Thymus (tissue), 11 donors: ENCODE measurements at regions not wholly inside any gene's neighbourhood (a gene's known extent, or its start where the extent isn't known, plus 50 kb on each side); places are given as distances from the start of the nearest gene placed in this dataset.
"Not testable (repeated sequence)": the region's sequence is repeated elsewhere in the genome, so short reads cannot be mapped to it uniquely, and the experiment has no call there.

ENCODE experiments used
- DNase-seq, 9 donors: peaks; one replicate each; pipeline ENCODE4 v3.0.0-alpha.2; 2013; ENCODE audit warnings: low spot score in 9 of 9, low read depth in 6 of 9, missing footprints in 1 of 9
- H3K27ac ChIP-seq, 2 donors: one replicate each; pipeline ENCODE4 v1.5.1; 2013; ENCODE audit warnings: control low read depth in 1 of 2, low read depth in 1 of 2, low read length in 1 of 2, mild to moderate bottlenecking in 1 of 2, moderate library complexity in 1 of 2
- H3K27me3 ChIP-seq, 2 donors: one replicate each; pipeline ENCODE4 v1.5.1; 2013; ENCODE audit warnings: low read length in 1 of 2; ENCODE audit not compliant: control insufficient read depth in 2 of 2, insufficient read depth in 1 of 2
- H3K36me3 ChIP-seq, 2 donors: one replicate each; pipeline ENCODE4 v1.5.1; 2013; ENCODE audit warnings: low read length in 1 of 2, mild to moderate bottlenecking in 1 of 2, moderate library complexity in 1 of 2; ENCODE audit not compliant: control insufficient read depth in 2 of 2, insufficient read depth in 2 of 2
- H3K4me1 ChIP-seq, 2 donors: one replicate each; pipeline ENCODE4 v1.5.1; 2013; ENCODE audit warnings: low read length in 2 of 2; ENCODE audit not compliant: control insufficient read depth in 2 of 2, insufficient read depth in 2 of 2
- H3K4me3 ChIP-seq, 2 donors: one replicate each; pipeline ENCODE4 v1.5.1; 2013; ENCODE audit warnings: low read length in 2 of 2, control low read depth in 1 of 2, mild to moderate bottlenecking in 1 of 2
- H3K9me3 ChIP-seq, 2 donors: one replicate each; pipeline ENCODE4 v1.5.1; 2013; ENCODE audit warnings: low read length in 1 of 2, mild to moderate bottlenecking in 1 of 2; ENCODE audit not compliant: control insufficient read depth in 2 of 2, insufficient read depth in 1 of 2
- WGBS: extraction: QIAGEN DNeasy Blood & Tissue Kit; methylation state at CpG from one replicate; pipeline ENCODE4 v1.1.7; 2013; 5-methylcytosine and 5-hydroxymethylcytosine counted together
- donor health status: healthy.

DNA sequence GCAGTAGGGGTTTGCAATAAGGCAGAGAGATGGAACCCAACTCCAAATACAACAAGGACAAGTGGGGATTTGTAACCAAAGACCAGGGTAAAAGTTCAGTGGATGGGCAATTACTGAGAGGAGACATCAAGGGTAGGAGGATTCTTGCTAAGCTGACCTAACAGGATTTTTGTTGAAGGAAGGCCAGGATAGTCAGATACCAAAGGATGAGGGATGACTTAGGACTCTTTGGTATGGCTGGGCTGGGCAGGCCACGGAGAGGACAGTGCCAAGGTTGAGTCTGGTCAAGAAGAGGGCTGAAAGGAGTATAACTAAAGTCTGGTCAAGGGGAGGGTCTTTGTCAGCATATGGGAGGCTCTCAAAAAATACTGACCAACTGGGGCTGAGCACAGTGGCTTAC, 85.3 kb upstream of the UBE2E2 start:
- DNase-seq, result no peak
- WGBS, result 100% methylated on average over 1 of the region's 1 CpG
- H3K36me3 ChIP-seq, result no peaks in the 10 kb centered on the region

DNA sequence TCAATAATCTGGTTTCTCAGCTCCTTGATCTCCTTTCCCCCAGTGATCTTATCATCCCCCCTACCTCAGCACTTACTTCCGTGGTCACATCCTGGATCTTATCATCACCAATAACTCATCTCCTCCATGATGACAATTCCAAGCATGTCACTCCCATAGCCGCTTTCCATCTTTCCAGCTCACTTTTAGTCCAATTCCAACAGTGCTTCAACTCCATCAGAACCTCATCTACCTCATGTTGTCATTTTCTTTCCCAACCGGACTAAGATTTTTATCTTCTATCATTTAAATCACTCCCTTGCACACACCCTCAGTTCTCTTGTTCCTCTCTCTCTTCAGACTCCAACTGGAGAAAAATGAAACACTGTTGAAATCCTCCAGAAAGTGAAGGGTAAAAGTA, 75.9 kb upstream of the UBE2E2 start:
- Histone ChIP-seq H3K9me3 (no peaks in the 10 kb centered on the region), H3K4me1 (peaks cover 0 to 8% of the 10 kb centered on the region in 2 donors), H3K36me3 (no peaks in the 10 kb centered on the region), H3K27ac (no peak overlapping the region), H3K27me3 (no peaks in the 10 kb centered on the region), H3K4me3 (no peak overlapping the region)
- no peak for DNase-seq
- WGBS, result 96% methylated on average over 3 of the region's 3 CpGs

More for the DNA sequence above, 85.3 kb upstream of the UBE2E2 start:
- Histone ChIP-seq H3K27ac (no peak overlapping the region), H3K9me3 (no peaks in the 10 kb centered on the region), H3K4me3 (no peak overlapping the region), H3K4me1 (peaks cover 0 to 3% of the 10 kb centered on the region in 2 donors), H3K27me3 (no peaks in the 10 kb centered on the region)

DNA sequence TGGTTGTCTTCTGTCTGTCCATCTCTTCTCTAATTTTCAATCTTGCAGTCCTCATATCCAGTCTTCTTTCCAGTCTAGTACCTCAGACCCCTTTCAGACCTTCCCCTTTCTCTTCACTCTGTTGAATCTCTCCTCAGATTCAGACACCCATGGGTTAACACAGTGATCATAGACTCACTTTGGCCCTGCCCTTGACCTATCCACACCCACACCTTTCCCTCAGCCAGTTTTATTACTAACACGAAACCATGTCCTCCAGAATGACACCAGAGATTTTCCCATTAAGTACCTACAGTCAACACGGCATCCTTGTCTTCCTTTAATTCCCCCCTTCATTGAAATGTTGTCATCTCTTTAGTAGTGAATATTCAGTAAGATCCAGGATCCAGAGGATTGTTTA, 74.5 kb upstream of the UBE2E2 start:
- Histone ChIP-seq H3K9me3 (no peaks in the 10 kb centered on the region), H3K36me3 (no peaks in the 10 kb centered on the region), H3K27me3 (no peaks in the 10 kb centered on the region), H3K4me3 (no peak overlapping the region), H3K27ac (peak overlapping the region in 1 of 2 donors; percentile 29), H3K4me1 (peaks cover 0 to 8% of the 10 kb centered on the region in 2 donors)
- WGBS, result 92% methylated on average over 2 of the region's 2 CpGs
- DNase-seq, result no peak

DNA sequence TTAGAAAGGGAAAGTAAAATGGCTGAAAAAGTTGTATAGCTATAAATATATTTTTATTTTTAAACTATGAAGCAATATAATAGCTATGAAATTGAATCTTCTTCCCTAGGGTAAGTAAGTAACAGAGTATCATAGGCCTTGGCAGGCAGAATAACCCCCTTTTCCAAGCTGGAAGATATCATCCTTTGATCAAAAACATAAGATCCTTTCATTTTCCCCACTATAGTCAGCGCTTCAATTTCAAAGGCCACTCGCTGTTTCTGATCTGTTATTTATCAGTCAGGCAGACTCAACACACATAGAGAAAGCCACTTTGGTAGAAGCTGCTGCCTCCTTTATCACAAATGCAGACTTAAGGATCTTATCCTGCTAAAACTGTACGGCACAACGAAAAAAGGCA, 74.0 kb upstream of the UBE2E2 start:
- no peak overlapping the region for H3K4me3 ChIP-seq
- DNase-seq, result no peak
- H3K9me3 ChIP-seq, result no peaks in the 10 kb centered on the region
- peaks cover 0 to 8% of the 10 kb centered on the region in 2 donors for H3K4me1 ChIP-seq
- 88% methylated on average over 4 of the region's 4 CpGs for WGBS
- H3K36me3 ChIP-seq, result no peaks in the 10 kb centered on the region
- H3K27me3 ChIP-seq, result no peaks in the 10 kb centered on the region
- peak overlapping the region in 1 of 2 donors; percentile 29 for H3K27ac ChIP-seq

DNA sequence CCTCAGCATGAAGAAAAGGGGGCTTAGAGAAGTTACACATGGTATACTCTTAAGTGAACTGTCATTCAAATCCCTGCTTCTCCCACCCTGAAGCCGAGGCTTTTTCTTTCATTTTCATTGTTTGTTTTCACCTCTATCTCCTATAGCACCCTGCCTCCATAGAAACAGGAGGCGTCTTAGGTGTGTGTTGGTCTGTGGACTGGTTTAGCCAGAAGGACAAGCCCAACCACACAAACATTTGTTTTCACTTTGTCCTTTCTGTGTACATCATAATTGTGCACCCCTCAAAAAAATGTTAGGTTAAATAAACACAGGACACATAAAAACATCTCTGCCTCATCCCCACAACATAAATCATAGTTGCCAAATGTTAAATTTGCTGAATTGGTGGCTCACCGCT, 73.3 kb upstream of the UBE2E2 start:
- DNase-seq, result peak in 1 of 9 donors; percentile 23
- Histone ChIP-seq H3K27me3 (no peaks in the 10 kb centered on the region), H3K4me1 (peaks cover 0 to 8% of the 10 kb centered on the region in 2 donors), H3K36me3 (no peaks in the 10 kb centered on the region), H3K4me3 (no peak overlapping the region), H3K9me3 (no peaks in the 10 kb centered on the region), H3K27ac (peak overlapping the region in 1 of 2 donors; percentile 29)
- WGBS, result 84% methylated on average over 3 of the region's 3 CpGs

DNA sequence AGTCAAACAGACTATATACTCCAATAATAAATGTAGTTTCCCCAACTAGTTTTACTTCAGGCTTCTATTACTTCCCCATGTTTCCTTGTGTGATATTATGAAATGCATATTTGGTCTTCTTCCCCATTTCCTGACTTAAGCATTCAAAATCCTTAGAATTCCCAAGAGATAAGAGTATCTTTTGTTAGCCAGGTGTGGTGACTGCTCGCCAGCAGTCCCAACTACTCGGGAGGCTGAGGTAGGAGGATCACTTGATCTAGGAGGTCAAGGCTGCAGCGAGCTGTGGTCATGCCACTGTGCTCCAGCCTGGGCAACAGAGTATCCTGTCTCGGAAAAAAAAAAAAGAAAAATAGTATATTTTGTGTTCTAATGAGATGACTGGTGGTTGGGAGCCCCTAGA, 72.7 kb upstream of the UBE2E2 start:
- Histone ChIP-seq H3K9me3 (no peaks in the 10 kb centered on the region), H3K27me3 (no peaks in the 10 kb centered on the region), H3K36me3 (no peaks in the 10 kb centered on the region), H3K4me3 (no peak overlapping the region), H3K4me1 (peaks cover 0 to 8% of the 10 kb centered on the region in 2 donors), H3K27ac (no peak overlapping the region)
- no peak for DNase-seq
- 98% methylated on average over 4 of the region's 4 CpGs for WGBS

DNA sequence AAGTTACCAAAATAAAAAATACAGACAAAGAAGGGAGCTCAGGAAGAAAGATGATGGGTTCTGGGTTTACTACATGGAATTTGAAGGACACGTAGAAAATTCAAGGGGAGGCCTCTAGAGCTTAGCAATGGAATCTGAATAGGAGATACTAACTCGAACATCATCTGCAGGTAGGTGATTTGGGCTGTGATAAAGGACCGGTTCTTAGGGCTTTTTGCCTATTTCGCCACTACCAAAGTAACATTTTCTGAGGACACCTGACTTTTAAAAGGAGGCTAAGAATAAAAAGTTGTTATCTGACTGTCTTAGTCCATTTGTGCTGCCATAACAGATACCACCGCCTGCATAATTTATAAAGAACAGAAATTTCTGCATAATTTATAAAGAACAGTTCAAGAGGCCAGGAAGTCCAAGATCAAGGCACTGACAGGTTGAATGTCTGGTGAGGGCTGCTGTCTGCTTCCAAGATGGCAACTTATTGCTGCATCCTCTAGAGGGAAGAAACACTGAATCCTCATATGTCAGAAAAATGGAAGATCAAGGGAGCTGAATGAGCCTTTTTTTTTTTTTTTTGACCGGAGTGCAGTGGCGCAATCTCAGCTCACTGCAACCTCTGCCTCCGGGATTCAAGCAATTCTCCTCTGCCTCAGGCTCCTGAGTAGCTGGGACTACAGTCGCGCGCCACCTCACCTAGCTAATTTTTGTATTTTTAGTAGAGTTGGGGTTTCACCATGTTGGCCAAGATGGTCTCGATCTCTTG, 67.9 kb upstream of the UBE2E2 start:
- no peaks in the 10 kb centered on the region for H3K4me1 ChIP-seq
- peaks cover 0 to 3% of the 10 kb centered on the region in 2 donors for H3K9me3 ChIP-seq
- H3K27me3 ChIP-seq, result no peaks in the 10 kb centered on the region
- no peaks in the 10 kb centered on the region for H3K36me3 ChIP-seq
- H3K27ac ChIP-seq, result no peak overlapping the region
- no peak overlapping the region for H3K4me3 ChIP-seq
- WGBS, result 90% methylated on average over 12 of the region's 12 CpGs
- no peak for DNase-seq

DNA sequence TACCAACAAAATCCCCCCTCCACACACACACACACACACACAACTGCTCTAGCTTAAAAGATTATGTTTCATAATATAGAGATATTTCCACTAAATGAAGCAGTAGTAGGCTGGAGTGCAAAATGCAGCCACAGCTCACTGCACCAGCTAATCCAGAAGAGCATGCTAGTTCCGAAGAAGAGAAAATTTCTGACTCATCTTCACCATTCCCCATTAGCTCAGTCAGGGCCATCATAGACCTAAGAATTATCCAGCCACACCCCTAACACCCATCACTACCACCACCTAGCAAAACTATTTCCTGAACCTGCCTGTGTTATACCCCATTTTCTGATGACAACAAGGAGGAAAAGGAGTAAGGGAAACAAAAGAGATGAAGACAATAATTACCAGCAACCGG, 67.1 kb upstream of the UBE2E2 start:
- WGBS, result 98% methylated on average over 2 of the region's 2 CpGs
- Histone ChIP-seq H3K9me3 (peaks cover 0 to 3% of the 10 kb centered on the region in 2 donors), H3K4me3 (no peak overlapping the region), H3K27me3 (no peaks in the 10 kb centered on the region), H3K4me1 (no peaks in the 10 kb centered on the region), H3K27ac (no peak overlapping the region), H3K36me3 (no peaks in the 10 kb centered on the region)
- DNase-seq, result no peak

DNA sequence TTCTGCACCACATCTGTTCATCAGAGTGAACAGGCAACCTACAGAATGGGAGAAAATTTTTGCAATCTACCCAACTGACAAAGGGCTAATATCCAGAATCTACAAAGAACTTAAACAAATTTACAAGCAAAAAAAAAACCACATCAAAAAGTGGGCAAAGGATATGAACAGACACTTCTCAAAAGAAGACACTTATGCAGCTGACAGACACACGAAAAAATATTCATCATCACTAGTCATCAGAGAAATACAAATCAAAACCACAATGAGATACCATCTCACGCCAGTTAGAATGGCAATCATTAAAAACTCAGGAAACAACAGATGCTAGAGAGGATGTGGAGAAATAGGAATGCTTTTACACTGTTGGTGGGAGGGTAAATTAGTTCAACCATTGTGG, 59.1 kb upstream of the UBE2E2 start:
- not testable (repeated sequence) for H3K4me3 ChIP-seq, H3K9me3 ChIP-seq, H3K36me3 ChIP-seq, H3K27ac ChIP-seq, H3K27me3 ChIP-seq, H3K4me1 ChIP-seq
- peak in 1 of 9 donors; percentile 24 for DNase-seq
- WGBS, result 10% methylated on average over 2 of the region's 2 CpGs
